ENCODE measurements at regions not wholly inside any gene's neighbourhood (a gene's known extent, or its start where the extent isn't known, plus 50 kb on each side); places are given as distances from the start of the nearest gene placed in this dataset.
"Not testable (repeated sequence)": the region's sequence is repeated elsewhere in the genome, so short reads cannot be mapped to it uniquely, and the experiment has no call there.

DNA sequence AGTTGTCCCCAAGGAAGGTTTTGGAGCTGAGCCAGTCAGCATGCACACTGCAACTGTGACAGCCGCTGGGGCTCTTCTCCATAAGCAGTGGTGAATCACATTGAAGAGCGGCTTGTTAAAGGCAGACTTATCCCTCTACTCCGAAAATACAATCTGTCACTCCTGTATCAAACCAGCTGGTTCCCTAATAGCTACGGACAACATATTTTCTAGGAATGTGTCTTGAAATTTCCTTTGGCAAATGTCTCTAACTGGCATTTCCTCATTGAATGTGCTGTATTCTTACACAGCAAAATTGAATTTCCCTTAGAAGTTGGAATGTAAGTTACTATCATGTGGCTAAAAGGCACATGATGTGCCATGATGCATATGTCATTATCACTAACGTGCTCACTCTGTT lies 104.0 kb upstream of the GPR12 start:
- H3K4me3 ChIP-seq (replicated peaks; ENCODE audit: low read depth, low read length), result no peak overlapping the region
- no peak for TF ChIP-seq CTCF (IDR thresholded peaks at IDR 0.05; ENCODE audit: low read depth, low read length, missing control alignments)
- no peak for DNase-seq (ENCODE audit: extremely low read depth, low read depth)

- DNase-seq (ENCODE audit: extremely low read depth, low read depth), result no peak
- no peak for TF ChIP-seq CTCF (IDR thresholded peaks at IDR 0.05; ENCODE audit: low read depth, low read length, missing control alignments)
- no peak overlapping the region for H3K4me3 ChIP-seq (replicated peaks; ENCODE audit: low read depth, low read length)
Observed at GRCh38 chr13:26861941-26862340, 101.4 kb upstream of the GPR12 start.

DNA sequence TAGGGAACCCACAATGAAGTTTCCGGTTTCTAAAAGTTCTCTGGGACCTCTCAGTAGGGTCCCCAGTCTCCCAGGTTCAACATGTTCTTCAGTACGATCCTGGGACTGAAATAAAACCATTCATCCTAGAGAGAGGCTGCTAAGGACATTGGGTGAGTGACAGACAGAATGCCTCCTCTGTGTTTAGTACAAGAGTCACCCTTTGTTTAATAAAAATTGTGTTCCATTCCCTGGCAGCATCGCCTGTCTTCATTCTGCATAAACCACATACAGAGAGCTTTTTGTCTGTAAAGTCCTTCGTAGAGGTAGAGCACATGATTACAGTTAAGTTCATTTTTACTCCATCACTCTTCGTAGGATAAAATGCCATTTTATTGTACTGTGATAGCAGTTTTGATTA lies 95.3 kb upstream of the GPR12 start:
- no peak overlapping the region for H3K4me3 ChIP-seq (replicated peaks; ENCODE audit: low read depth, low read length)
- no peak for TF ChIP-seq CTCF (IDR thresholded peaks at IDR 0.05; ENCODE audit: low read depth, low read length, missing control alignments)
- no peak for DNase-seq (ENCODE audit: extremely low read depth, low read depth)

DNA sequence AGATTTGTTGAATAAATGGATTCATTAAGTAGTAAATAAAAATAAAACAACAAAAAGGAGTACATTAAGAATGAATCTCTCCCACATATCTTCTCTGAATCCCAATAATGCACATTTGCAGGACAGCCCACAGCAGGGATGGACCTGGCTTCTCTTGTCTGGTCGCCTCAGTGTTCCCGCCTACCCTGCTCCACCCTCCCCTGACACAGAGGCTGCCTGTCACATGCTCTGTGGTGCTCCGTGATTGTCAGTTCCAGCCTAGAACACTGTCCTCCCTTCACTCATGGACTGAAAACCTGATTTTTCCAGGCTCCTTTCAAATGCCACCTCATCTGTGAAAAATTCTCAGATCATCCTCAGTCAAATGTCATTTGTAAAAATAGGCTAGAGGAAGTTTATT lies 94.5 kb upstream of the GPR12 start:
- DNase-seq (ENCODE audit: extremely low read depth, low read depth), result no peak
- TF ChIP-seq CTCF (IDR thresholded peaks at IDR 0.05; ENCODE audit: low read depth, low read length, missing control alignments), result no peak
- no peak overlapping the region for H3K4me3 ChIP-seq (replicated peaks; ENCODE audit: low read depth, low read length)

DNA sequence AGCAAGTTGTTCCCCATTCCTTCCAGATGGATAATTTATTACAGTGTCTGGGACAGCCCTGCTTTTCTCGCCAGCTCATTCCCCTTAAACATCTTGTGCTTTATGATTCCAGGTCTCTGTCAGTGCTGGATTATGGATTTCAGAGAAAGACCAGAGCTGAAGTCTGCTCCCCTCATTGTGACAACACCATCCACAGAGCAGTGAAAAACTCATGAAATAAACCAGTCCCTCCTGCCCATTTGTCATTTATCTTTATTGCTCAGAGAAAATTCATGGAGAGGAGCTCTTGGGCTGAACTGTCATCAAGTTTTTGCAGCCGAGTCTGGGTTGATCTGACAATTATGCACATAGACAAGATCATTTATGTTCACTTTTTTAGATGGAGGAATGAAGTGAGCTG lies 92.7 kb upstream of the GPR12 start:
- no peak overlapping the region for H3K4me3 ChIP-seq (replicated peaks; ENCODE audit: low read depth, low read length)
- DNase-seq (ENCODE audit: extremely low read depth, low read depth), result no peak
- TF ChIP-seq CTCF (IDR thresholded peaks at IDR 0.05; ENCODE audit: low read depth, low read length, missing control alignments), result no peak

DNA sequence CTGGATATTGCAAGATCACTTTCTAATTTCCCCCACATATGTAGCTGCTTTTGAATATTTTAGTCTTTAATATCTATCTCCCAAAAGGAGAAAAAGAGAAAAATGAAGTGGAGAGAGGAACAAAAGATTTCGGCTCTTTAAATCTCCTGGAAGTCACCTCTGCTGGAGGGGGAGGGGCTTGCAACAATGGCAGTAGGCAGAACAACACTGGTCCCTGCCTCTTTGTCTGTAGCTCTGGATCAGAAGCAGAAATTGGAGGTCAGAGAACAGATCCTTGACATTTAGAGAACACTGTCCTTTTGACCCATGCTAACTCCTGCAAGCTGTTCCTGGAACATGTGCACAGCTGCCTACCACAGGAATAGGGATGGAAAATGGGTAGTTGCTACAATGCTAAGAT lies 86.7 kb upstream of the GPR12 start:
- no peak for DNase-seq (ENCODE audit: extremely low read depth, low read depth)
- H3K4me3 ChIP-seq (replicated peaks; ENCODE audit: low read depth, low read length), result no peak overlapping the region
- TF ChIP-seq CTCF (IDR thresholded peaks at IDR 0.05; ENCODE audit: low read depth, low read length, missing control alignments), result no peak

DNA sequence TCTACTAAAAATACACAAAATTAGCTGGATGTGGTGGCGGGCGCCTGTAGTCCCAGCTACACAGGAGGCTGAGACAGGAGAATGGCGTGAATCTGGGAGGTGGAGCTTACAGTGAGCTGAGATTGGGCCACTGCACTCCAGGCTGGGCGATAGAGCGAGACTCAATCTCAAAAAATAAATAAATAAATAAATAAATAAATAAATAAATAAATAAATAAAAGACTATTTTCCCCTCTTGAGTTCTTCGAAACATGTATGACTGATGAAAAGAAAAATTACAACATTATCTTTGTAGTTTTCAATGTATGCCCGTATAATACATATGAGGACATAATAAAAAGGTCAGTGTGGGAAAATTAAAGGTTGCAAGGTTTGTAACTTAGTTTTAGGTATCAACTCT lies 84.5 kb upstream of the GPR12 start:
- not testable (repeated sequence) for H3K4me3 ChIP-seq (replicated peaks; ENCODE audit: low read depth, low read length); DNase-seq (ENCODE audit: extremely low read depth, low read depth)
